Esophagus squamous epithelium (tissue), 5 donors: ENCODE measurements at regions not wholly inside any gene's neighbourhood (a gene's known extent, or its start where the extent isn't known, plus 50 kb on each side); places are given as distances from the start of the nearest gene placed in this dataset.

ENCODE experiments used
- DNase-seq: peaks from one replicate; lab custom pipeline; 2025; lab: John Stamatoyannopoulos, UW
- H3K27ac ChIP-seq, 4 donors: fragments of 200-600 bp; sonication (generic); one replicate each; pipeline ENCODE4 v1.5.1; 2016 to 2019; ENCODE audit warnings: mild to moderate bottlenecking in 1 of 4
- H3K27me3 ChIP-seq, 4 donors: fragments of 200-600 bp; sonication (generic); 1 replicate in 3 of 4; 2 replicates in 1 of 4; pipeline versions ENCODE4 v1.5.1 to v1.6.0; 2017 to 2021; ENCODE audit warnings: antibody characterized with exemption in 1 of 4
- H3K36me3 ChIP-seq, 3 donors: fragments of 200-600 bp; sonication (generic); one replicate each; pipeline ENCODE4 v1.5.1; 2016 to 2019
- H3K4me1 ChIP-seq, 3 donors: fragments of 200-600 bp; sonication (generic); one replicate each; pipeline ENCODE4 v1.5.1; 2017 to 2019
- H3K4me3 ChIP-seq, 4 donors: fragments of 200-600 bp; sonication (generic); 1 replicate in 3 of 4; 2 replicates in 1 of 4; pipeline ENCODE4 v1.5.1; 2016 to 2019; ENCODE audit warnings: mild to moderate bottlenecking in 2 of 4, moderate library complexity in 1 of 4
- H3K9me3 ChIP-seq, 3 donors: fragments of 200-600 bp; sonication (generic); one replicate each; pipeline ENCODE4 v1.5.1; 2016 to 2019
- CTCF ChIP-seq, 6 experiments: fragments of 450-650 bp in 4 of 6; fragments of 200-600 bp in 2 of 6; sonication (generic) in 2 of 6; IDR thresholded peaks; one replicate each; pipeline ENCODE4 v1.5.1; 2016 to 2019; ENCODE audit warnings: antibody characterized with exemption in 6 of 6, mild to moderate bottlenecking in 4 of 6, moderate library complexity in 4 of 6
- POLR2A ChIP-seq, 4 donors: fragments of 450-650 bp; IDR thresholded peaks; one replicate each; pipeline ENCODE4 v1.6.1; 2017; ENCODE audit warnings: antibody characterized with exemption in 4 of 4, mild to moderate bottlenecking in 4 of 4, moderate library complexity in 3 of 4
- WGBS, 2 donors: methylation state at CpG; one replicate each; pipeline ENCODE4 v1.1.5; 2018; 5-methylcytosine and 5-hydroxymethylcytosine counted together
- intact Hi-C: fragments of 100-400 bp; cut with DNase I; formaldehyde crosslinking; loops from one replicate; pipeline ENCODE4 v1.15.0; 2022
- donor health status: DM: yes; HTN: yes; CAD: no.

DNA sequence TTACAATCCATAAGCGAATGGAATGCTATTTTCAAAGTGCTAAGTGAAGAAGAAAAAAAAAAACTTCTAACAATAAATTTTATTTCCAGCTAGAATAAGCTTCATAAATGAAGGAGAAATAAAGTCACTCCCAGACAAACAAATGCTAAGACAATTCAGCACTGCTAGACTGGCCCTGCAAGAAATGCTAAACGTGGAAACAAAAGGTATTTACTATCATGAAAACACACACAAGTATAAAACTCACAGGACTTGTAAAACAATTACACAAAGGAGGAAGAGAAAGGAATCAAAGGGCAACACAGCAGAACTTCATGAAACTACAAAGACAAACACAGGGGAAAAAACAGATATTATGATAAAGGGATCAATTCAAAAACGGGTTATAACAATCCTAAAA lies 85.8 kb upstream of the NELL2 start:
- Histone ChIP-seq H3K9me3 (no peaks in the 10 kb centered on the region), H3K4me1 (no peaks in the 10 kb centered on the region), H3K4me3 (no peak overlapping the region), H3K27me3 (no peaks in the 10 kb centered on the region), H3K27ac (no peak overlapping the region), H3K36me3 (no peaks in the 10 kb centered on the region)
- no peak for DNase-seq
- intact Hi-C loops = no loop called here
- no peak for TF ChIP-seq POLR2A (IDR thresholded peaks at IDR 0.05)
- no peak for TF ChIP-seq CTCF (IDR thresholded peaks at IDR 0.05)
- WGBS, 2 donors = 36 to 41% methylated on average over 3 of the region's 3 CpGs

DNA sequence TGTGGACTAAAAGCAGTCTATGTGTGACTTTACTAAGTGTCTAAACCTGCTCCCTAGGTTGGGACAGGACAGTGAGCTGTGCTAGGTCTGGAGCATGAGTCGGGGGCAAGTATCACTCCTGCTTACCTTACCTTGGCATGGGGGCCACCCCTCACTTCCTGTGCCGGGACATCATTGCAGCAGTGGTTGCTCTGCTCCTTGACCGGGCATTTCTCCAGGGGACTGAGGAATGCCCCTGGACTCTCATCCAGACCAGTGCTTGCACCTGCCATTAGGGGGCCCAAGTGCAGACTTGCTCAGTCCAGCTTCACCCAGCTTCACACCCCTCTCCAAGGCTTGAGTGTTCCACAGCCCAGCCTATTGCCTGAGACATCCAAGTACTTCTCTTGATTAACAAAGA lies 84.7 kb upstream of the NELL2 start:
- H3K9me3 ChIP-seq = no peaks in the 10 kb centered on the region
- no peaks in the 10 kb centered on the region for H3K36me3 ChIP-seq
- TF ChIP-seq POLR2A (IDR thresholded peaks at IDR 0.05) (no peak), CTCF (IDR thresholded peaks at IDR 0.05) (no peak)
- no peaks in the 10 kb centered on the region for H3K4me1 ChIP-seq
- H3K27ac ChIP-seq = no peak overlapping the region
- no peak overlapping the region for H3K4me3 ChIP-seq
- intact Hi-C loops = no loop called here
- 78 to 80% methylated on average over 3 of the region's 3 CpGs for WGBS, 2 donors
- H3K27me3 ChIP-seq = no peaks in the 10 kb centered on the region
- DNase-seq = no peak

GRCh38 chr12:44960423-44960822 lies 84.3 kb upstream of the NELL2 start:
- intact Hi-C loops = no loop called here
- H3K27me3 ChIP-seq = no peaks in the 10 kb centered on the region
- no peaks in the 10 kb centered on the region for H3K36me3 ChIP-seq
- no peak for DNase-seq
- no peaks in the 10 kb centered on the region for H3K9me3 ChIP-seq
- TF ChIP-seq POLR2A (IDR thresholded peaks at IDR 0.05) (no peak), CTCF (IDR thresholded peaks at IDR 0.05) (no peak)
- no peaks in the 10 kb centered on the region for H3K4me1 ChIP-seq
- H3K27ac ChIP-seq = no peak overlapping the region
- H3K4me3 ChIP-seq = no peak overlapping the region
- WGBS, 2 donors = 66 to 83% methylated on average over 2 to 3 of the region's 3 CpGs

- no peak for DNase-seq
- Histone ChIP-seq H3K4me1 (no peaks in the 10 kb centered on the region), H3K27me3 (no peaks in the 10 kb centered on the region), H3K4me3 (no peak overlapping the region), H3K9me3 (no peaks in the 10 kb centered on the region), H3K27ac (no peak overlapping the region), H3K36me3 (no peaks in the 10 kb centered on the region)
- TF ChIP-seq POLR2A (IDR thresholded peaks at IDR 0.05) = no peak
- TF ChIP-seq CTCF (IDR thresholded peaks at IDR 0.05) = no peak
- intact Hi-C loops = no loop called here
- WGBS, 2 donors = 86 to 89% methylated on average over 1 of the region's 1 CpG
Measured at GRCh38 chr12:44947163-44947562, 71.0 kb upstream of the NELL2 start.

- TF ChIP-seq POLR2A (IDR thresholded peaks at IDR 0.05) (no peak), CTCF (IDR thresholded peaks at IDR 0.05) (no peak)
- Histone ChIP-seq H3K36me3 (no peaks in the 10 kb centered on the region), H3K27ac (no peak overlapping the region), H3K4me1 (no peaks in the 10 kb centered on the region), H3K4me3 (no peak overlapping the region), H3K27me3 (no peaks in the 10 kb centered on the region), H3K9me3 (no peaks in the 10 kb centered on the region)
- WGBS, 2 donors = 74 to 81% methylated on average over 5 of the region's 5 CpGs
- intact Hi-C loops = no loop called here
- DNase-seq = no peak
Measured at GRCh38 chr12:44942714-44943113, 66.6 kb upstream of the NELL2 start.
